HG02938 (cell line): ENCODE measurements at regions not wholly inside any gene's neighbourhood (a gene's known extent, or its start where the extent isn't known, plus 50 kb on each side); places are given as distances from the start of the nearest gene placed in this dataset.

ENCODE experiments used
- ATAC-seq: cut with Tn5 transposase; IDR thresholded peaks from one replicate; pipeline ENCODE4 v1.9.1; 2021; ENCODE audit warnings: mild to moderate bottlenecking, moderate library complexity; ENCODE audit not compliant: unreplicated experiment

GRCh38 chr6:22925920-22926789, 356.8 kb downstream of the HDGFL1 start:
- ATAC-seq: no peak

GRCh38 chr6:22926790-22927354, 357.5 kb downstream of the HDGFL1 start:
- no peak for ATAC-seq

GRCh38 chr6:22928775-22929174, 359.4 kb downstream of the HDGFL1 start:
- no peak for ATAC-seq

GRCh38 chr6:22929311-22929985, 360.1 kb downstream of the HDGFL1 start:
- ATAC-seq: no peak

- ATAC-seq: no peak
Observed at GRCh38 chr6:22940581-22941290, 371.4 kb downstream of the HDGFL1 start.

GRCh38 chr6:22942403-22942802, 373.0 kb downstream of the HDGFL1 start:
- no peak for ATAC-seq

GRCh38 chr6:22943327-22943726, 374.0 kb downstream of the HDGFL1 start:
- no peak for ATAC-seq

GRCh38 chr6:22949967-22950366, 380.6 kb downstream of the HDGFL1 start:
- ATAC-seq: no peak

- ATAC-seq: no peak
Observed at GRCh38 chr6:22952097-22952496, 382.7 kb downstream of the HDGFL1 start.

GRCh38 chr6:22954749-22955385, 385.5 kb downstream of the HDGFL1 start:
- ATAC-seq: peak; percentile 71

GRCh38 chr6:22956029-22956681, 386.8 kb downstream of the HDGFL1 start:
- no peak for ATAC-seq

- ATAC-seq: peak; percentile 50
Observed at GRCh38 chr6:22958677-22959076, 389.3 kb downstream of the HDGFL1 start.

GRCh38 chr6:22959571-22959970, 390.2 kb downstream of the HDGFL1 start:
- no peak for ATAC-seq

GRCh38 chr6:22964334-22964733, 395.0 kb downstream of the HDGFL1 start:
- ATAC-seq: no peak

GRCh38 chr6:22965889-22966288, 396.5 kb downstream of the HDGFL1 start:
- no peak for ATAC-seq

GRCh38 chr6:22966691-22967422, 397.5 kb downstream of the HDGFL1 start:
- ATAC-seq: no peak

- ATAC-seq: no peak
Observed at GRCh38 chr6:22970004-22970403, 400.6 kb downstream of the HDGFL1 start.

GRCh38 chr6:22972771-22973170, 403.4 kb downstream of the HDGFL1 start:
- no peak for ATAC-seq

GRCh38 chr6:22975079-22975478, 405.7 kb downstream of the HDGFL1 start:
- ATAC-seq: no peak

- no peak for ATAC-seq
Observed at GRCh38 chr6:22980446-22980845, 411.1 kb downstream of the HDGFL1 start.
